Right renal pelvis (tissue), 4 donors: ENCODE measurements at regions not wholly inside any gene's neighbourhood (a gene's known extent, or its start where the extent isn't known, plus 50 kb on each side); places are given as distances from the start of the nearest gene placed in this dataset.
"Not testable (repeated sequence)": the region's sequence is repeated elsewhere in the genome, so short reads cannot be mapped to it uniquely, and the experiment has no call there.

Experiments
- DNase-seq, 4 donors: peaks; one replicate each; pipeline ENCODE4 v3.0.0-alpha.2; 2013; ENCODE audit warnings: low read depth in 4 of 4, low spot score in 3 of 4, missing footprints in 1 of 4

DNA sequence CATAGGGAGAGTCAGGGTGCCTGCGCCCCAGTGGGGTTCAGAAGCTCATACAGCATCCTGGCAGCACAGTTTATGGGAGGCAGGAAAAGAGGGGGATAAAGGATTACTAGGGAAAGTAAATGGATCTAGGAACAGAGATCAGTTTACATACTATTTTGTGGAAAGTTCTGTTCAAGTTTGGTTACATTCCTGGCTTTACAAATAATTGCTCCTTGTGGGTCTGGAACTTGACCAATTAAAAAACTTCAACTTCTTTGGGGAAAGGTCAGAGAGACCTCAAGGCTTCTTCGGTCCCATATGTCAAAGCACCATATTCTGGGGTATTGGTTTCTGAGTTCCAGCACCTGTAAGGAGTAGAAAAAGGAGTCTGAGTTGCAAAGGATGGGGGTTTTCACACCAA is 64.1 kb downstream of the ZDHHC19 start:
- no peak for DNase-seq

DNA sequence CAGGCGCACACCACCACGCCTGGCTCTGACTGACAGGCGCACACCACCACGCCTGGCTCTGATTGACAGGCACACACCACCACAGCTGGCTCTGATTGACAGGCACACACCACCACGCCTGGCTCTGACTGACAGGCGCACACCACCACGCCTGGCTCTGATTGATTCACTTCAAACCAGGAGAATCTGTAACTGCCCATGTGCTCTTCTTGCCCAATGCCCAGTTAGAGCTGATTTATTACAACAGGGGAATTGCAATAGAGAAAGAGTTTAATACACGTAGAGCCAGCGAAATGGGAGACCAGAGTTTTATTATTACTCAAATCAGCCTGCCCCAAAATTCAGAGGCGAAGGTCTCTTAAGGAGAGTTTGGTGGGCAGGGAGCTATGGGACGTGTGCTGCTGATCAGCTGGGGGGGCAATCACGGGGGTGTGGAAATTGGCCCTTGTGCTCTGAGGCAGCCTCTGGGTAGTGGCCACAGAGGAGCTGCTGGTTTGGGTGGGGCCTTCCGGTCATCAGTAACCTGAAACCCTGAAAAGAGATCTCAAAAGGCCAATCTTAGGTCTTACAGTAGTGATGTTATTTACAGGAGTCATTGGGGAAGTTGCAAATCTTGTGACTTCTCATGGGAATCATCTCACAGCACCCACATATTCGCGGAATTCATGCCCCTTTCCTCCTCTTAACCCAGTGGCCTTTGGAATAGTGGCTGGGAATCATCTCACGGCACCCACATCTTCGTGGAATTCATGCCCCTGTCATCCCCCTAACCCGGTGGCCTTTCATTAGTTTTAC is 63.8 kb upstream of the TFRC start:
- DNase-seq = no peak

DNA sequence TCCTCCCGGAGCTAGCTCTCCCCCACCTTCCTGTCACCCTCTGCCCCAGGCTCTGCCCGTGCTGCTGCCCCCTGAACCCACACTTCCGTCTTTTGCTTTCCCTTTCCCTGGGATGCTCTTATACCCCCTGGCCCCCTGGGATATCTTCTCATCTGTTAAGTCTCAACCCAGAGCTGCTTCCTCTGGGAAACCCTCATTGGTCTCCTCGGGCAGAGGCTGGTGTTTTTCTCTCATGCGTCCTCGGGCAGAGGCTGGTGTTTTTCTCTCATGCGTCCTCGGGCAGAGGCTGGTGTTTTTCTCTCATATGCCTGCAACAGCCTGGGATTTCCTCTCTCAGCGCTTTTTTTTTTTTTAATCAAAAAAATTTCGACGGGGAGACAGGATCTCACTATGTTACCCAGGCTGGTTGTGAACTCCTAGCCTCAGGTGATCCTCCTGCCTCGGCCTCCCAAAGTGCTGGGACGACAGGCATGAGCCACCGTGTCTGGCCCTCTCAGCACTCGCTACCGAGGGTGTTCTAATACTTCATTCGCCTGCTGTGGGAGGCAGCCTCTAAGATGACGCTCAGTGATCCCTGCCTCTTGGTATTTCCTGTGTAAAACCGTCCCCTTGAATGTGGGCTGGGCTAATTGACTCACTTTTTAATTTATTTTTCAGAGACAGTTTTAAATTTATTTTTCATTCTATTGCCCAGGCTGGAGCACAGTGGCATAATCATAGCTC is 62.7 kb upstream of the TFRC start:
- DNase-seq = no peak

DNA sequence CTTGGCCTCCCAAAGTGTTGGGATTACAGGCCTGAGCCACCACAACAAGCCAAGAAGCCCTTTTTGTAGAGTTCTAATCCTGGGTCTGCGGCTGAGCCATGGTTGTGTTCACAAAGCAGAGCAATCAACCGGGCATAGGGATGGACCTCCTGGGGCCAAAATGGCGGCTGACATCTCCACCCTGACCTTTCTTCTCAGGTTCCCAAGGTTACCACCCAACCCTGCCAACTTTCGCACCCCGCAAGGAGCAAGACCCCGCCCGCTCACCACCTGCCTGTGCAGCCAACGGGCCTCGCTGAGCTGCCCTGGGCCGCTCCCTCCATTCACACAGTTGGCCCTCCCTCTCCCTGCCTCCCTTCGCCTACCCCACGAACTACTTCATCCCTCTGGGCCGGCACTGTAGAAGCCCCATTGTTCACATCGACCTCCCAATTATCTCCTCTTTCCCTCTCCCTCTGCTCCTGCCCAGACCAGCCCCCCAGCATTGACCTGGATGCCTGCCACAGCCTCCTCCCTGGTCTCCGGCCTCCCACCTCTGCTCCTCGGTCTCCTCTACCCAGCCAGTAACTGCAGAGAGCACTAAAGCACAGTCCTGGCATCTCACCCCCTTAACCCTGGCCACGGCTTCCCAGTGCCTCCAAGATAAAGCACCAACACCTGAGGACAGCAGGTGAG is 62.0 kb upstream of the TFRC start:
- DNase-seq = no peak

DNA sequence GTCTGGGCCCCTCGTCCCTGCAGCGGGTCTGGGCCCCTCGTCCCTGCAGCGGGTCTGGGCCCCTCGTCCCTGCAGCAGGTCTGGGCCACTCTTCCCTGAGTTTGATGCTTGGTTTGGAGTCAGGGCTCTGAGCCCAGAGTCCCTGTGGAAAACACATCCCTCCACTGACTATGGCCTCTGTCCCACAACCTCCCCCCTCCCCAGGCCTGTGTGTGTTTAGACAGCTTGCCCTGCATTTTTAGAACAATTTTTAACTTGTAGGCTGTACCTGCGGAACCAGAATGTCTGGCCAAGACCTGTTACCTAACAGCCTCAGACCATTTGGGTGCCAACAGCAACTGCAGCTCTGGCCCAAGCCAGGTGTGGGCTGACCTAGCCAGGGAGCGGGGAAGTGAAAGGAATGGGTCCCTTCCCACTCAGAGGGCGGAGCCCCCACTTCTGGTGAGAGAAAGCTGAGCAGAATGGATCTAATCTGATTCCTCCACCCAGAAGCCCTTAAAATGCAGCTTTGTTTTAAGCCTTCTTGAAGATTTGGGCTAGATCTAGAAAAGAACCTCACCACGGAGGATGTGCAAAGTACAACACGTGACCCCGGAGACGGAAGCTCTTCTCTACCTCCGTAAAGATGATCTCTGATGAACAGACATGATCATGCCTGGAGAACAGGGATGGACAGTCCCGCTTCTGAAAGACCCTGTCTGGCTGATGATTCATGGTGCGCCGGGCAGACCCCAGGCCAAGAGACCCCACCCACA is 60.5 kb upstream of the TFRC start:
- peak in 1 of 4 donors; percentile 20 for DNase-seq

DNA sequence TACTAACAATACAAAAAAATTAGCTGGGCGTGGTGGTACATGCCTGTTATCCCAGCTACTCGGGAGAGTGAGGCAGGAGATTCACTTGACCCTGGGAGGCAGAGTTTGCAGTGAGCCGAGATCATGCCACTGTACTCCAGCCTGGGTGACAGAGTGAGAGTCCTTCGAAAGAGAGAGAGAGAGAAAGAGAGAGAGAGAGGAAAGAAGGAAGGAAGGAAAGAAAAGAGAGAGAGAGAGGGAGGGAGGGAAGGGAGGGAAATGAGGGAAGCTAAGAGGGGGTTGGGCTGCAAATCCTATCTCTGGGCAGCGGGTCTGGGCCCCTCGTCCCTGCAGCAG is 59.9 kb upstream of the TFRC start:
- no peak for DNase-seq

DNA sequence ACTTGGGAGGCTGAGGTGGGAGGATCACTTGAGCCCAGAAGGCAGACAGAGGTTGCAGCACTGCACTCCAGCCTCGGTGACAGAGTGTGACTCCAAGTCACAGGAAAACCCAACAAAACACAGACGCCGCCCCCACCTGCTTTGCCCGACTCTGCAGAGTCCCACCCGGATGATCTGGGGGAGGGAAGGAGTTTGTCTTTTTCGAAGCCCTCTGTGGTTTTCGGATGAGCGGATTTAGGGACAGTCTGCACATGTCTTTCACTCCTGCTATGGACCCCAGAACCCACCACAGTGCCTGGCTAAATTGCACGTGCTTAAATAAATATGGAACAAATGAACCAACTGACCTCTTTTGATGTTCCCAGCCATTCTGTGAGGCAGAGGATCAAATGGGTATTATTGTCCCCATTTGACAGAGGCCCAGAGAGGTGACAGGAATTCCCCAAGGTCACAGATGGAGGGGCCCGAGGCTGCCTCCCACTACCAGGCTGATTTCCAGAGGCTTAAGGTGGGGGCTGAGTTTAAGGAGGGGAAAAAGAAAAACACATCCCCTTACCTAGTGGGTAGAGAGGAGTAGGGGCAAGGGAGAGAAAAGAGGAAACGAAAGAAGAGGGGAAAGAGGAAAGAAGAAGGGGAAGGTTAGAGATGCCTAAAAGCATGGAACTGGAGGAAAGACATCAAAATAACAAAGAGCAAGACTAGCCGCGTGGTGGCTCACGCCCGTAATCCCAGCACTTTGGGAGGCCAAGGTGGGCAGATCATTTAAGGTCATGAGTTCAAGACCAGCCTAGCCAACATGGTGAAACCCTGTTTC is 59.4 kb upstream of the TFRC start:
- no peak for DNase-seq

DNA sequence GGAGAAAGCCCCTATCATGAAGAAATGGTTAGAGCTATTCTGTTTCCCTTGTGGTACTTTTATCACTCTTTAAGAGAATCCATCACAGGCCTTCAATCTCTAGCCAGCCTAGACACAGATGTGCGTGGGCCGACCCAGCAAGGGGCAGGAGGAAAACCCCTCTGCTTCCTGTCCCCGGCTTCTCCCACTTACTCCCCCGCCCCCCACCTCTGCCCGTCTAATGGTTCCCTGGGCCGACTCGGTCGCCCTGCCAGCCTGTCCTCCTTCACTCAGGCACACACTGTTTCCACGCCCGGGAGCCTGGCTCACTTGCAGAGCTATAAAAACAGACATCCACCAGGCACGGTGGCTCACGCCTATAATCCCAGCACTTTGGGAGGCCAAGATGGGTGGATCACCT is 58.3 kb upstream of the TFRC start:
- DNase-seq = peak in 1 of 4 donors; percentile 26

DNA sequence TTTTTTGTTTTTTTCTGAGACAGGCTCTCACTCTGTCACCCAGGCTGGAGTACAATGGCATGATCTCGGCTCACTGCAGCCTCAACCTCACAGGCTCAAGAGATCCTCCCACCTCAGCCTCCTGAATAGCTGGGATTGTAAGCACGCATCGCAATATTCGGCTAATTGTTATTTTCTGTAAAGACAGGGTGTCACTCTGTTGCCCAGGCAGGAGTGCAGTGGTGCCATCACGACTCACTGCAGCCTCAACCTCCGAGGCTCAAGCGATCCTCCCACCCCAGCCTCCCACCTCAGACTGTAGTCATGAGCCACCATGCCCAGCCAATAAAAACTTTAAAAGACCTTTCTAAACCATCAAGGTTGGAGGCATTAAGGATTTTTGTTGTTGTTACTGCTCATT is 57.4 kb upstream of the TFRC start:
- DNase-seq = no peak

DNA sequence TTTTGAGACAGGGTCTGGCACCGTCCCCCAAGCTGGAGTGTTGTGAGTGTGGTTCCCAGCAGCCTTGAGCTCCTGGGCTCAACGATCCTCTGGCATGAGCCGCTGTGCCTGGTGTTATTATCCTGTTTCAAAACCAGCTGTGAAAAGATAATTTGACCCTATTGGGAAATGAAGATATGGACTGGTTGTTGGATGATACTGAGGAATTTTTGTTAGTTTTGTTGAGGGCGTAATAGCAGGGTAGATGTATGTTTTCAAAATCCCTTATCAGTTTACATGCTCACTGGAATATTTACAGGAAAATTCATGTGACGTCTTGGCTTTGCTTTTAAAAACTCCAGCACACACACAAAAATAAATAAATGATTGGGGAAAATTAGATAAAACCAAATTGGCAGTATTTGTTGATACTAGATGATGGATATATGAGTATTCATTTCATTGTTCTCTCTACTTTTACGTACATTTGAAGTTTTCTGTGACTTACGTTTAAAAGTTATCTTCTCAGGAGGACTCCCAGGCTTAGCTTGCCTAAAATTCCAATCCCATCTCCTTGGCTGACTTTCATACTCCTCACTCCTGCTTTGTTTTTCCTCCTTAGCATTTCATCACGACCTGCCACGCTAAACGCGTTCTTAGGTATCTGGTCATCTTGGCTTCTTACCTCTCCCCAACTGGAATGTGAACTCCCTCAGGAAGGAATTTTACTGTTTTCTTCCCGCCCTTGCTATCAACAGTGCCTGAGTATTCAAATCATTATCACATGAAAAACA is 56.8 kb upstream of the TFRC start:
- no peak for DNase-seq

DNA sequence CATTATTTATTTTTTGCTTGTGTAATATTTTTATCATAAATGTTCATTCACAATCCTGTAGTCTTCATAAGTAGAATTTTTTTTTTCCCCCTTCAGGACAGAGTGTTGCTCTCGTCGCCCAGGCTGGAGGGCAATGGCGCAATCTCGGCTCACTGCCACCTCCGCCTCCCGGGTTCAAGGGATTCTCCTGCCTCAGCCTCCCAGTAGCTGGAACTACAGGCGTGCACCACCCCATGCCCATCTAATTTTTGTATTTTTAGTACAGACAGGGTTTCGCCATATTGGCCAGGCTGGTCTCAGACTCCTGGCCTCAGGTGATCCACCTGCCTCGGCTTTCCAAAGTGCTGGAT is 54.7 kb upstream of the TFRC start:
- DNase-seq = not testable (repeated sequence)

DNA sequence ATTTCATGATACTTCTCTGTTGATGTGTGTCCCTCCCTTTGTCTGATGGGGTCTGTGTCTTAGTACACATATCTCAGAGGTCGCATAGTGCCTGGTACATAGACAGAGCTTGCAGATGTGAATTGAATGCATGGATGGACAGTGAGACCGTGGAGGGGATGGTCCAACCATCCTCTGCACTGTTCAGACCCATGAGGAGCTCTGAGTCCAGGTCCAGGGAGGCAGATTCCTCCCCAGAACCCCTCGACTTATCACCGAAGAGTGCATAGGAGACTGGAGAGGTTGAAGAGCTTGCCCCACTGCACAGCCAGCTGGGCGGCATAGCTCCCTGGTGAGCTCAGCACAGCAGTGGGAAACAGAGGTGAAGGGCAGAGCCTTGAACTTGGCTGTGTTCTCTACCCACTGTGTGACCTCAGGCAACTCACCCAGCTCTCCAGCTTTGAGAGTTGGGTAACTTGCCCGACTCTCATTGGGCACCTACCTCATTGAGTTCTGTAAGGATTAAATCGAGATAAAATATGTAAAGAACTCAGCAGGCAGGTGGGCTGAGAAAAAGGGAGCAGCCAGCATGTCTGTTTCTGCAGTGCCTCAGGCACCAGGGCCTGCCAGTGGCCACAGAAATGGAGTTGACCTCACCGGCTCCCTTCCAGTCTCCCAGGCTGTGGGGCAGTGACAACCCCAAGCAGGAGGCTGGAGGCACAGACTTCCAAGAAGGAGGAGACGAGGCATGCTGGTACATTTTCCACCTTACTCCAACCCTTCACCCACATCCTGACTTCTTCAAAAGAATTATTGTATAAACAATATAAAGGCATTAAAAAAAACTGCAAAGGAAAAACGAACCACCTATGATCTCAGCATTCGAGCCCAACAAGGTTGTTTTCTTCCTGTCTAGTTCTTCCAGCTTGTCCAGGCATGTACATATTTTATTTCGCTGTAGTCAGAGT is 54.1 kb upstream of the TFRC start:
- no peak for DNase-seq

DNA sequence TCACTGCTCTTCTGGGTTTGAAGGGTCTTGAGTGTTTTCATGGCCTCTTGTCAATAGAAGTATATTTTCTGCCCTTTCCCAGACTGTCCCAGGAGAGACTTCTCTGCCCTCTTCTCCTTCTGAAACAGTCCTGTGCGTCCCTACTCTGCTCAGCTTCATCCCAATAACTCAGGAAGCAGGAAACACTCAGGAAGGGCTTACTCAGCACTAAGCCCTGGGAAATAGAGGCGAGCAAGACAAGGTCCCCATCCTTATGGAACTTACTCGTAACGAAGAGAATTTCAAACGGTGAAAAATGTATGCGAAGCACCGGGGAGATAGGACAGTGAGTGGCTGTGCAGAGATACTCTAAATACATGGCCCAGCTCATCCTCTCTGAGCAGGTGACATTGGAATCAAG is 52.8 kb upstream of the TFRC start:
- no peak for DNase-seq

DNA sequence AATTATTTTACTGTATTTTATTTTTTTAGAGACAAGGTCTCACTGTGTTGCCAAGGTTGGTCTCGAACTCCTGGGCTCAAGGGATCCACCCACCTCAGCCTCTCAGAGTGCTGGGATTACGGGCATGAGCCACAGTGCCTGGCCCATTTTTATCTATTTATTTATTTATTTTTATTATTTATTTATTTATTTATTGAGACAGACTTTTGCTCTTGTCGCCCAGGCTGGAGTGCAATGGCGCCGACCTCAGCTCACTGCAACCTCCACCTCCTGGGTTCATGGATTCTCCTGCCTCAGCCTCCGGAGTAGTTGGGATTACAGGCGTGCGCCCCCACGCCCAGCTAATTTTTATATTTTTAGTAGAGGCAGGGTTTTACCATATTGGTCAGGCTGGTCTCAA is 52.0 kb upstream of the TFRC start:
- not testable (repeated sequence) for DNase-seq

DNA sequence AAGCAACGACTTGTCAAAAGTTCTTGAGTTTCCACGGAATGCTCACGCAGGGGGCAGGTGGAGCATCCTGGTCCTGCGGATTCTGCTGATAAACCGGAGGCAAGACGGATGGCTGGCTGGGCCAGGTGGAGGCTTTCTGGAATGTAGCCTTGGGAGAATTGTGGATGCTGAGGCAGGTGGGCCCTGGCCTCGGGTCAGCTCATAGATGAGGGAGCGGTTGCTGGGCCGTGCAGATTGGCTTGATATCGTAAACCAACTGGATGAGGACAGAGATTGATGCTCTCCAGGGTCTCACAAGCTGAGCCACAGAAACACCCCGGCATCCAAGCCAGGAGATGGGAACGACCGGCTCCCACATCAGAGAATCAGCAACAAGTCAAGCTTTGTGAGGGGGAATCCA is 50.0 kb upstream of the TFRC start:
- no peak for DNase-seq
